Body of pancreas (tissue), 4 donors: ENCODE measurements at regions not wholly inside any gene's neighbourhood (a gene's known extent, or its start where the extent isn't known, plus 50 kb on each side); places are given as distances from the start of the nearest gene placed in this dataset.

Experiments used
- CTCF ChIP-seq, 7 experiments: fragments of 450-650 bp in 4 of 7; fragments of 200-600 bp in 3 of 7; sonication (generic) in 3 of 7; IDR thresholded peaks; one replicate each; pipeline ENCODE4 v1.5.1; 2016 to 2019; ENCODE audit warnings: antibody characterized with exemption in 7 of 7
- POLR2A ChIP-seq, 3 donors: fragments of 450-650 bp; IDR thresholded peaks; one replicate each; pipeline ENCODE4 v1.6.1; 2016; ENCODE audit warnings: antibody characterized with exemption in 3 of 3, mild to moderate bottlenecking in 2 of 3

- no peak for TF ChIP-seq CTCF (IDR thresholded peaks at IDR 0.05)
- TF ChIP-seq POLR2A (IDR thresholded peaks at IDR 0.05), result no peak
Measured at GRCh38 chr5:117055517-117055916, 480.9 kb upstream of the SEMA6A start.
